ENCODE measurements at regions not wholly inside any gene's neighbourhood (a gene's known extent, or its start where the extent isn't known, plus 50 kb on each side); places are given as distances from the start of the nearest gene placed in this dataset.

DNA sequence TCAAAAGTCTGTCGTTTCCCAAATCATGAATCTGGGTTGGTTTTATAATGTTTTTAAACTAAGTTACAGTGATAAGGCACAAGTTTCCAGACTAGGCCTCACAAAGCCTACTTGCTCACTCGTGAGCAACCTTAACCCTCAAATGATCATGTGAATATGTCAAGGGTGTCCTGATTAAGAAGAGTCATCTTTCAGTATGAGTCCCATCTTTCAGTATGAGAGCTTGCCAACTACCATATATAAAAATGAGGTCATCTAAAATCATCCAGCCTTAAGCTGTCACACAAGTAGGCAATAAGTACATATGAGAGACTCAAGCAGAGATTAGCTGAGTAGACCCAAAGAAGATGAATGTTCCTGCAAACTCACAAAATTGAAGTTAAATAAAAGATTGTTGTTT lies 668.4 kb upstream of the FAM174A start:
- TF ChIP-seq ZNF565 (CRISPR knock-in tag; conservative IDR thresholded peaks at IDR 0.05; ENCODE audit: low read depth) = no peak
- TF ChIP-seq ARNTL (CRISPR knock-in tag; IDR thresholded peaks at IDR 0.05; ENCODE audit: borderline replicate concordance, low read depth) = no peak
- no peak for TF ChIP-seq SNAI2 (CRISPR knock-in tag; IDR thresholded peaks at IDR 0.05)
- TF ChIP-seq ZFP3 (CRISPR knock-in tag; IDR thresholded peaks at IDR 0.05) = no peak
- TF ChIP-seq, protein P1, sequence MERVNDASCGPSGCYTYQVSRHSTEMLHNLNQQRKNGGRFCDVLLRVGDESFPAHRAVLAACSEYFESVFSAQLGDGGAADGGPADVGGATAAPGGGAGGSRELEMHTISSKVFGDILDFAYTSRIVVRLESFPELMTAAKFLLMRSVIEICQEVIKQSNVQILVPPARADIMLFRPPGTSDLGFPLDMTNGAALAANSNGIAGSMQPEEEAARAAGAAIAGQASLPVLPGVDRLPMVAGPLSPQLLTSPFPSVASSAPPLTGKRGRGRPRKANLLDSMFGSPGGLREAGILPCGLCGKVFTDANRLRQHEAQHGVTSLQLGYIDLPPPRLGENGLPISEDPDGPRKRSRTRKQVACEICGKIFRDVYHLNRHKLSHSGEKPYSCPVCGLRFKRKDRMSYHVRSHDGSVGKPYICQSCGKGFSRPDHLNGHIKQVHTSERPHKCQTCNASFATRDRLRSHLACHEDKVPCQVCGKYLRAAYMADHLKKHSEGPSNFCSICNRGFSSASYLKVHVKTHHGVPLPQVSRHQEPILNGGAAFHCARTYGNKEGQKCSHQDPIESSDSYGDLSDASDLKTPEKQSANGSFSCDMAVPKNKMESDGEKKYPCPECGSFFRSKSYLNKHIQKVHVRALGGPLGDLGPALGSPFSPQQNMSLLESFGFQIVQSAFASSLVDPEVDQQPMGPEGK (CRISPR knock-in tag; IDR thresholded peaks at IDR 0.05; ENCODE audit: borderline replicate concordance) = no peak
- TF ChIP-seq ZFP30 (CRISPR knock-in tag; IDR thresholded peaks at IDR 0.05) = no peak
- TF ChIP-seq ZC3H10 (CRISPR knock-in tag; IDR thresholded peaks at IDR 0.05) = no peak
- TF ChIP-seq, protein P2, sequence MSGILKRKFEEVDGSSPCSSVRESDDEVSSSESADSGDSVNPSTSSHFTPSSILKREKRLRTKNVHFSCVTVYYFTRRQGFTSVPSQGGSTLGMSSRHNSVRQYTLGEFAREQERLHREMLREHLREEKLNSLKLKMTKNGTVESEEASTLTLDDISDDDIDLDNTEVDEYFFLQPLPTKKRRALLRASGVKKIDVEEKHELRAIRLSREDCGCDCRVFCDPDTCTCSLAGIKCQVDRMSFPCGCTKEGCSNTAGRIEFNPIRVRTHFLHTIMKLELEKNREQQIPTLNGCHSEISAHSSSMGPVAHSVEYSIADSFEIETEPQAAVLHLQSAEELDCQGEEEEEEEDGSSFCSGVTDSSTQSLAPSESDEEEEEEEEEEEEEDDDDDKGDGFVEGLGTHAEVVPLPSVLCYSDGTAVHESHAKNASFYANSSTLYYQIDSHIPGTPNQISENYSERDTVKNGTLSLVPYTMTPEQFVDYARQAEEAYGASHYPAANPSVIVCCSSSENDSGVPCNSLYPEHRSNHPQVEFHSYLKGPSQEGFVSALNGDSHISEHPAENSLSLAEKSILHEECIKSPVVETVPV (CRISPR knock-in tag; IDR thresholded peaks at IDR 0.05) = no peak
- TF ChIP-seq ESRRG (CRISPR knock-in tag; IDR thresholded peaks at IDR 0.05) = no peak
- TF ChIP-seq PPARA (CRISPR knock-in tag; IDR thresholded peaks at IDR 0.05; ENCODE audit: borderline replicate concordance) = no peak
- TF ChIP-seq ZNF70 (CRISPR knock-in tag; IDR thresholded peaks at IDR 0.05) = no peak
- TF ChIP-seq CREB5 (CRISPR knock-in tag; IDR thresholded peaks at IDR 0.05; ENCODE audit: low read depth) = no peak
- no peak for TF ChIP-seq GLIS3 (CRISPR knock-in tag; IDR thresholded peaks at IDR 0.05)

Data from SK-N-SH treated with all-trans-retinoic acid at 6 μM for 48 hours (cell line).